PC-9 (cell line): ENCODE measurements at regions not wholly inside any gene's neighbourhood (a gene's known extent, or its start where the extent isn't known, plus 50 kb on each side); places are given as distances from the start of the nearest gene placed in this dataset.

Source experiments
- EZH2 ChIP-seq: fragments of 200-600 bp; sonication (generic); IDR thresholded peaks from 2 replicates; pipeline ENCODE4 v1.8.0; 2017; ENCODE audit warnings: antibody characterized with exemption, low read depth
- TF ChIP-seq, protein P1 (sequence below): fragments of 200-600 bp; sonication (generic); conservative IDR thresholded peaks from 2 replicates; pipeline ENCODE4 v1.6.1; 2017; ENCODE audit warnings: mixed run types, antibody characterized with exemption, mild to moderate bottlenecking, moderate library complexity

GRCh38 chr6:163630572-163630971 lies 216.1 kb downstream of the QKI start:
- no peak for TF ChIP-seq EZH2
- TF ChIP-seq, protein P1, sequence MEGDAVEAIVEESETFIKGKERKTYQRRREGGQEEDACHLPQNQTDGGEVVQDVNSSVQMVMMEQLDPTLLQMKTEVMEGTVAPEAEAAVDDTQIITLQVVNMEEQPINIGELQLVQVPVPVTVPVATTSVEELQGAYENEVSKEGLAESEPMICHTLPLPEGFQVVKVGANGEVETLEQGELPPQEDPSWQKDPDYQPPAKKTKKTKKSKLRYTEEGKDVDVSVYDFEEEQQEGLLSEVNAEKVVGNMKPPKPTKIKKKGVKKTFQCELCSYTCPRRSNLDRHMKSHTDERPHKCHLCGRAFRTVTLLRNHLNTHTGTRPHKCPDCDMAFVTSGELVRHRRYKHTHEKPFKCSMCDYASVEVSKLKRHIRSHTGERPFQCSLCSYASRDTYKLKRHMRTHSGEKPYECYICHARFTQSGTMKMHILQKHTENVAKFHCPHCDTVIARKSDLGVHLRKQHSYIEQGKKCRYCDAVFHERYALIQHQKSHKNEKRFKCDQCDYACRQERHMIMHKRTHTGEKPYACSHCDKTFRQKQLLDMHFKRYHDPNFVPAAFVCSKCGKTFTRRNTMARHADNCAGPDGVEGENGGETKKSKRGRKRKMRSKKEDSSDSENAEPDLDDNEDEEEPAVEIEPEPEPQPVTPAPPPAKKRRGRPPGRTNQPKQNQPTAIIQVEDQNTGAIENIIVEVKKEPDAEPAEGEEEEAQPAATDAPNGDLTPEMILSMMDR, result no peak
